ENCODE measurements at regions not wholly inside any gene's neighbourhood (a gene's known extent, or its start where the extent isn't known, plus 50 kb on each side); places are given as distances from the start of the nearest gene placed in this dataset.

DNA sequence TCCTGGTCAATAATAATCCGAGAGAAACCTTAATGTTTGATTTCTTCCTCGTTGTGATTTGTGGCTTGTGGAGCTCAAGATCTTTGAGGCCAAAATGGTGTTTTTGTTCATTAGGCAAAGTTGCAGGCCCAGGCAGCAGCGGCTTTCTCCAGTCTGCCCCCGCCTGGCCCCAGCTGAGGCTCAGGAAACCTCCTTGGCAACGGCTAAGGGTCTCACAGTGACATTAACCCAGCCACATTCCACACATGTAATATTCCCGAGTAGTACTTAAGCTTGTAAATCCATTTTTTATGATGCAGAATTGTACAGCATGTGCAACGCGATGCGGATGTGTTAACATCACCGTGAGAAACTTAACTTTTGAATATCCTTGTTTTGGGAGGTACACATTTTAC is 200.1 kb downstream of the BCL11A start:
- TF ChIP-seq CTCF (IDR thresholded peaks at IDR 0.05; ENCODE audit: low read length) (no peak), EZH2 (optimal IDR thresholded peaks at IDR 0.05; ENCODE audit: low read depth, low read length) (no peak)

Measured in MM.1S (cell line).